ENCODE measurements at regions not wholly inside any gene's neighbourhood (a gene's known extent, or its start where the extent isn't known, plus 50 kb on each side); places are given as distances from the start of the nearest gene placed in this dataset.

DNA sequence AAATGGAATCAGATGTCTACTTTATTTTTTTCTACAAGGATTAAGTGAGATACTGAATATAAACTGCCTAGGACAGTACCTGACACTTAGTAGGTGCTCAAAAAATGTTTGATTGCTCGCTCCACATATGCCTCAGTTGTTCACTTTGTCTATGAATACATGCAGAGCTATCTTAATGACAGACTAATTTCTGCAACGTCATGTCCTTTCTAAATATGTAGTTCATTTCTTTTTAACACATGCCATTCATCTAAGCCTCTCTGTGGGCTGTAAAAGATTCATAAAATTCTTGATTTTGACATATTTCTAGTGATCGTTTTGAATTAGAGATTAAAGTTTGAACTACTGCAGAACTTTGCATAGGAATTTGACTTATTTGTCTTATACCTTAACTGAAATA is 176.3 kb upstream of the STXBP6 start:
- TF ChIP-seq POLR2A (IDR thresholded peaks at IDR 0.05; ENCODE audit: low read depth, low read length) (no peak), POLR2AphosphoS5 (IDR thresholded peaks at IDR 0.05; ENCODE audit: low read depth, low read length) (no peak), TAF1 (IDR thresholded peaks at IDR 0.05; ENCODE audit: borderline replicate concordance, low read depth, low read length) (no peak)

Measured in GM12892 (cell line).